Epidermal melanocyte (primary cell): ENCODE measurements at regions not wholly inside any gene's neighbourhood (a gene's known extent, or its start where the extent isn't known, plus 50 kb on each side); places are given as distances from the start of the nearest gene placed in this dataset.
"Not testable (repeated sequence)": the region's sequence is repeated elsewhere in the genome, so short reads cannot be mapped to it uniquely, and the experiment has no call there.

ENCODE experiments used
- DNase-seq: peaks from one replicate; pipeline ENCODE4 v3.0.0; 2011; ENCODE audit warnings: low spot score; ENCODE audit not compliant: insufficient read length

GRCh38 chr4:120209706-120210105 is 143.1 kb upstream of the MAD2L1 start:
- DNase-seq = no peak

GRCh38 chr4:120207021-120207420 is 140.4 kb upstream of the MAD2L1 start:
- no peak for DNase-seq

GRCh38 chr4:120202222-120202621 is 135.6 kb upstream of the MAD2L1 start:
- no peak for DNase-seq

GRCh38 chr4:120200573-120201110 is 134.0 kb upstream of the MAD2L1 start:
- DNase-seq = not testable (repeated sequence)

GRCh38 chr4:120198411-120198810 is 131.8 kb upstream of the MAD2L1 start:
- no peak for DNase-seq

GRCh38 chr4:120177603-120178002 is 111.0 kb upstream of the MAD2L1 start:
- DNase-seq = no peak

GRCh38 chr4:120175272-120175671 is 108.6 kb upstream of the MAD2L1 start:
- DNase-seq = no peak

GRCh38 chr4:120163895-120164294 is 97.2 kb upstream of the MAD2L1 start:
- DNase-seq = no peak

- no peak for DNase-seq
Observed at GRCh38 chr4:120158841-120159463, 92.3 kb upstream of the MAD2L1 start.

- no peak for DNase-seq
Observed at GRCh38 chr4:120158046-120158445, 91.4 kb upstream of the MAD2L1 start.

GRCh38 chr4:120156120-120156718 is 89.6 kb upstream of the MAD2L1 start:
- peak; percentile 20 for DNase-seq

- no peak for DNase-seq
Observed at GRCh38 chr4:120155287-120155686, 88.6 kb upstream of the MAD2L1 start.

- no peak for DNase-seq
Observed at GRCh38 chr4:120144634-120145033, 78.0 kb upstream of the MAD2L1 start.

GRCh38 chr4:120144041-120144440 is 77.4 kb upstream of the MAD2L1 start:
- DNase-seq = no peak

GRCh38 chr4:120139392-120139791 is 72.7 kb upstream of the MAD2L1 start:
- no peak for DNase-seq

GRCh38 chr4:120132935-120133334 is 66.3 kb upstream of the MAD2L1 start:
- no peak for DNase-seq

- no peak for DNase-seq
Observed at GRCh38 chr4:120130786-120131185, 64.1 kb upstream of the MAD2L1 start.
